NCI-H1105 (cell line): ENCODE measurements at regions not wholly inside any gene's neighbourhood (a gene's known extent, or its start where the extent isn't known, plus 50 kb on each side); places are given as distances from the start of the nearest gene placed in this dataset.
"Not testable (repeated sequence)": the region's sequence is repeated elsewhere in the genome, so short reads cannot be mapped to it uniquely, and the experiment has no call there.

Experiments
- DNase-seq: peaks from one replicate; lab custom pipeline; 2025; lab: John Stamatoyannopoulos, UW

DNA sequence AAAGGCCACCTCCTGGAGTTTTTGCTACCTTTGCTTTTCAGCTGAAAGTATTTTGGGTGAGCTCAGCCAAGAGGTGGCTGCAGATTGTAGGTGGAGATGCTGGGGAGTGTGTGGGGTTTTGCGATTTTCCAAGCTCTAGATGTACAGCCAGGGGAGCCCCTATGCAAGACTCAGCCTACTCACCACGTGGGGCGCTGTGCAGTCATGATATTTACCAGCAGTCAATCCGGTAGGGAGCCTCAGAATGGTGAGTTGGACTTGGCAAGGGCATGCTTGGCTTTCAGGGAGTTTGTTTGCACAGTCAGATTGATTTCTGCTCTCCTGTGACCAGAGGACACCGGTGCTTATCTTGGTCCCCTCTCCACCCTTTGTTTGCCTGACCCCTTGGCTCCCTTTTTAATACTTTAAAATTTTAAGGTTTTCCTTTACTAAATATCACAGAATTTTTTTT lies 175.3 kb downstream of the UTP18 start:
- peak; percentile 9 for DNase-seq

DNA sequence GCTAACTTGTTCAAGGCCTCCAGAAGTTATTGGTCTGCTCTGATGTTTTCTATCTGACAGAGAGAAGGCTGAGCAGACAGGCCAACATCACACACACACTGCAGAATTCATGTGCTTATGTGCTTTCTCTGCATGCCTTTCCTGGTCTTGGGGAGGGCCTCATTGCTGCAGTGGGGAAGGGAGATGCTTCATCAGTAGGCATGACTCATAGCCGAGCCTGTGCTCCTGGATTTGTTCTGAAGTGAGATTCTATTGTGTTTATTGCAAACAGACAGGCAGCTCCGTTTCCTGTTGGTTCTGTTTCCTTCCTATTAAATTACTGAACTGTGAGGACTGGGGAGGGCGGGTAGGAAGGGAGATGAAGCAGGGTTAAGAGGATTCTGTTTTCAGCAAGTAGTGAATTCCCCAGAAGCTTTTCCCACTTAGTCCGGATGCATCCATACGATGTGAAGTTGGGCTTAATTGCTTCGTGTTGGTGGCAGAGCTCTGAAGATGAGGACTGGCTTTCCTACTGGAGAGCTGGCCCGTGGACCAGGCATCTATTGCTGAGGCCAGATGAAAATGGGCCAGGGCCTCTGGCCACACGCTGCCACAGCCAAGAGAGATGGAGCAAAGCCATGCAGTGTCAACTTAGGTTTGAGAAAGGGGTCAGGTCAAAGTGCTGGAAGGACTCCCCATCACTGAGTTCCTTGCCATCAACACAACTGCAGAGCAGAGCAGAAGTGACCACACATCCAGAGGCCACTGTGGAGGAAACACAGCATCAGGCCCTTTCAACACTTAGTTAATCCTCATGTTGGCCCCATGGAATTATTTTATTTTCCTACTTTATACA lies 179.3 kb downstream of the UTP18 start:
- no peak for DNase-seq

DNA sequence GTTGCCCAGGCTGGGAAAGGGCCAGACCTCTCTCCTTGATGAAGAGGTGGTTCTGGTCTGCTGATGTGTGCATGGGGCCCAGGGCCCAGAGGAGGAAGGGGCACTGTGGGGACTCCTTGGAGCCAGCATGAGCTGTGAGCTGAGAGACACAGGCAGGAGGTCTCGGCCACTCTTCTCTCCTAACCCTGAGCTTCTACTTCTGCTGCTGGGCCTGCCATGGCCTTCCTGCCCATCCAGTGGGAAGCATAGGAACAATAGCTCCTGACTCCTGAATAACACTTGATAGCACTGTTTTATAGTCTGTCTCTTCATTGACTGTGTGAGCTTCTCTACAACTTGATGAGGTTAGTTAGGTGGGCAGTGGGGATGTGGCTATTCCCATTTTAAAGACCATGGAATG lies 181.1 kb downstream of the UTP18 start:
- no peak for DNase-seq

DNA sequence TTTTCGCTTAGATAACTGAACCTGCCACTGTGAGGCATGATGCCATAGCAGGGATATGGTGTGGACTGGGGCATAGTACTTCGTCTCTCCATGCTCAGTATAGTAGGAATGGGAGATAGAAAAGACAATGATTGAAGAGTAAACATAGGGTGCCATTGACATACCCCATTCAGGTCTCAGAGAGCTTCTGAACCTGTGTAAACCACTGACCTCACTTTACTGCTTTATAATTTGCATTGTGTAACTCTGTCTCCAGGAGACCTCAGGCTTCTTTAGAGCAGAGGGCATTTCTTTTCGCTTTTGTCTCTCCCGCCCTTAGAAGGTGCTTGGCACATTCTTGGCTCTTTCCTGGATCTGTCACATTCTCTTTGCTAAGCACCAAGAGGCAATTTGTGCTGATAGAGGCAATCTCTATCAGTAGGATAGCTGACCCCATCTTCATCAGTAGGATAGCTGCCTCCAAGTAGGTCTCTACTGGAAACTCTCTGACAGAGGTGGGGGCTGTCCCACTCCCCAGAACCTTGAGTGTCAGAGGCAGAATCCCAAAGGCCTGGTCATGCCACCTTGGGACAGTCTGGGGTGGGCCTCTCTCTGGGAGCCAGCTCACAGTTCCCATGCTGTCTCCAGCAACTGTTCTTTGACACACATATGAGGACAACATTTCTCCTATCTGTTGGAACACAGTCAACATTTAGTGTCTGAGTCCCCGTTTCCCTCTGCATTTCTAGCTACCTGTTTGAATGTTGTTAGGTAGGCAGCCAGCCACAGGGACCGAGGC lies 181.9 kb downstream of the UTP18 start:
- DNase-seq, result no peak

DNA sequence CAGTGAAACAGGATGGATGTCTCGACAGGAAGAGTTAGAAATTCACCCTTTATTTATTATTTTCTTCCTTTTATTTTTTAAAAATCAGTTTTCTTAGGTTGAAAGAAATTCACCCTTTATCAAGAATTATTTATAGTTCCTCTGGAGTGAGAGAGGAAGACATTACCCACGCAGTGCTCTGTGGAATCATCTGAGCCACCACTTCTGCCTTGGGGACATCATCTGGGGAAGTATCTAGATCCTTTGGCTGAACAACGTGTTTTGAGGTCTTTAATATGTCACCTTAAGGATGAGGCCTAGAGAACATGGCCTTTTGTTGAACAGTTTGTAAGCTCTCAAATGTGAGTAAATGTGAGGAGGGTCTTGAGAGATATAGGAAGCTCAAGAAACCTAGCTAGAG lies 183.3 kb downstream of the UTP18 start:
- no peak for DNase-seq

DNA sequence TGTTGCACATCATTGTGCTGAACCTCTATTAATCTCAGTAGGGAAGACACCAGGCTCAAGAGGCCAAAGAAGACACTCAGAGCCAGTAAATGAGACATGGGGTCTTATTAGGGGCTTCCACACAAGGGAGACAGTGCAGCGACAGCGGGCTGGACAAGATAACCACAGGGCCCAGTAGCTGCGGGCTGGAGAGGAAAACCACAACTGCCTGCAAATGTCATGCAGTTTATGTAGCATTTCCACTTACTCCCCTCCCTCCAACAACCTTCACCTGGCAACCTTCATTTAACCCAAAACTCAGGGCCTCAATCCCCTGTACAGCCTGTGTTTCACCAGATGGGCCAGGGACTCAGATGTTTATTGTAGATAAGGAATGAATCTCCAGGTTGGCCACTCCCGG lies 185.6 kb downstream of the UTP18 start:
- no peak for DNase-seq

DNA sequence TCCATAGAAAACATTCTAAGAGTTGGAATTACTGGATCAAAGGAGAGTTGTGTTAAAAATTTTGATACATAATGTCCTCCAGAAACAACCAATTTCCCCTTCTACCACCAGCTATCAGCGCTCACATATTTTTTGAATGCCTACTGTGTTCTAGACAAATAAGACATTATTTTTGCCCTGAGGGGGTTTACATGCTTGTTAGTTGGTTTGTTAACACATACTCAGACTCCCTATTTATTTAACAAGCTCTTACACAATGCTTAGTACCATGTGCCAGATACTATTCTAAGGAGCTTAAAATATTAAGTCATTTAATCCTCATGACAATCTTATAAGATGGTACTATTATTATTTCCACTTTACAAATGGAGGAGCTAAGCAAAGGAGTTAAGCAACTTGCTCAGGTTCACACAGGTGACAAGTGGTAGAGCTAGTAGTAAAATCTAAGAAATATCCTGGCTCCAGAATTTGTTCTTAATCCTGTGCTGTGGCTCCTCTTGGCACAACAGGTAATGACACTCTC lies 194.2 kb downstream of the UTP18 start:
- DNase-seq, result no peak

DNA sequence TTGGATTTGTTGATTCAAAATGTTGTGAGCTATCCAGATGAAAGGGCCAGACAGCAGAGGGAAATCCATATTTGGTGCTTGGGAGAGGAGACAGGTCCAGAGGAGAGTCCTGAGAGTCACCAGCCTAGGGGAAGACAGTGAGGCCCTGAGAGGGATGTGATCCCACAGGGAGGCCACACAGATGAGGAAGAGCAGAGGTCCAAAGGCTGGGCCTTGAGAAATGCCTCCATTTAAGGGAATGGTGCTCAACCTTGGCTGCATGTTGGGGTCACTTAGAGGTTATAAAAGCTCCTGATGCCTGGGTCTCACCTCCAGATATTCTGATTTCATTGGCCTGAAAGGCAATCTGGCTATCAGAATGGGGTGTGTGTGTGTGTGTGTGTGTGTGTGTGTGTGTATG lies 194.9 kb downstream of the UTP18 start:
- no peak for DNase-seq

DNA sequence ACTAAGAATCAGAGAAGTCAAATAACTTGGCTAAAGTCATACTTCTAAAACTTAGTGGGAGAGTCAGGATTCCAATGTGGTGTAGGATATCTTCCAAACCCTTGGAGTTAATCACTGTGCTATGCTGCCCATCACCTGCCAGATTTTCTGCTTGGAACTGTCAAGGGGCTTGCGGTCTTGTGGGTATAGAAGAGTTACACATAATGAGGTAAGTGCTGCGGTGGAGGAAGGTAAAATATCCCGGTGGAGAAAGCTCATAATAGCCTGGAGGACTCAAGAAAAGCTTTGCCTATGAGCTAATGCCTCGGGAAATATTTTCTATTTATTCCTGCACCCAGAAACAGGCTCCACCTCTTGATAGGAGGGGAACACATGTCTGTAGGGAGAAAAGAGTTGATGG lies 195.6 kb downstream of the UTP18 start:
- DNase-seq, result no peak

DNA sequence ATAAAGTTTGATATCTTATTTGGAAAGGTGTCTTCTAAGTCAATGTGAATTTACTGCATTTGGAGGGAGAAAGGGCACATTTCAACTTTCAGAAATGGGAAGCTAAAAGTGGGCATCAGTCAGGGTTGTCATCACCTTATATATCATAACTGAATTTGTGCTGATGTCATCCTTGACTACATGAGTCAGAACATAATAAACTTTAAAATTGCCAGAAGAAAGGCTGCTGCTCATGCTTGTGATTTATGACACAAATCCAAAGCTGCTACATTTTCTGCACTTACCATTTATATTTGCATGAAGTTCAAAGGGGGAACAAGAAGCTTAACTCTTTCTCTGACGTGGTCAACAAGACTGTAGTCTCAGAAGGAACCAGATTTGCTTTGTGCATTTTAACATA lies 196.6 kb downstream of the UTP18 start:
- no peak for DNase-seq

DNA sequence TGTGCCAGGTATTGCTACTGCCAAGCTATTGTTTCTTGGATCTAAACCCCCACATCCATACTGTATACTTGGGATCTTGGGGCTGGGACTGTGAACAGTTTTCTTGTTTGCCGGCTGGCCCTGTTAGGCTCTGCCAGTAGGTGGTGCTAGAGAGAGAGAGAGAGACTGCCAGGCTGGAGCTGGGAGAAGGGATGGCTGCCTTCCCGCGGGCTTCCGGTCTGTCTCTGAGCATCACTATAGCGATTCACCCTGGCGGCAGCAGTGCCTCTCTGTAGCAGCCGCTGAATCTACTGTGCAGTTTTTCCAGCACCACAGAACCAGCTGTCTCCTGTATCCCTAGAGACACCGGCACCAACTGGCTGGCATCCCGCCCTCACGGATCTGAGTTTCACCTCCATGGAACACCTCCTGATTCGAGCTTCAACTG lies 201.2 kb downstream of the UTP18 start:
- peak; percentile 50 for DNase-seq

DNA sequence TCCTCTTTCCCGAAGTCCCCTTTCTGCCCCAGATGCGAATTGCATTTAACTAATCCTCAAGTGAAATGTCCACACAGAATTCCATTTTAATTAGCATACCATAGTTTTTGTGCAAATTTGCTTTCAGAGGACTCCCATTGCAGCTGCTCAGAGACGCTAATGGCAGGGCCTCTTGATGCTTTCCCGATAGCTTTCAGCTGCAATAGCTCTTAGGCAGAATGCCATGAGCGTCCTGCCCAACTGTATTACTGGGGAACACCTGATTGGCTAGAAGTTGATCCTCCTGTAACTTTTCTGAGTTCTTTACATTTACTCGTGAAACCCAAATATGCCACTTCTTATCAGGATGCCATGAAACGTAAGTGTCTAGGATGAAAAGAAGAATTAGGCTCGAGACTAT lies 203.0 kb downstream of the UTP18 start:
- no peak for DNase-seq

DNA sequence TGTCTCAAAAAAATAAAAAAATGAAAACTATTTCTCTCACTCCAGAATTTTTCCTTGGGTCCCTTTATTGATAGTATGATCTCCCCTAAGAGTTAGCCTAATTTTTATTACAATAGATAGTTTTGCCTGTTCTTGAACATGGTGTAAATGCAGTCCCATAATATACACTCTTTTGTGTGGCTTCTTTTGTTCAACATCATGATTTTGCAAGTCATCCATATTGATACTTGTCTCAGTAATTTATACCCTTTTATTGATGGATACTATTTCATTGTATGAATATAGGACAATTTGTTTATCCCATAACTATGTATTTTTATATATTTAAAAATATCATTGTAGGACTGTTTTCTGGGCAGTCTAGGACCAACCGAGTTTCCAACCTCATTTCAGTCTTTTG lies 207.0 kb downstream of the UTP18 start:
- DNase-seq, result no peak

DNA sequence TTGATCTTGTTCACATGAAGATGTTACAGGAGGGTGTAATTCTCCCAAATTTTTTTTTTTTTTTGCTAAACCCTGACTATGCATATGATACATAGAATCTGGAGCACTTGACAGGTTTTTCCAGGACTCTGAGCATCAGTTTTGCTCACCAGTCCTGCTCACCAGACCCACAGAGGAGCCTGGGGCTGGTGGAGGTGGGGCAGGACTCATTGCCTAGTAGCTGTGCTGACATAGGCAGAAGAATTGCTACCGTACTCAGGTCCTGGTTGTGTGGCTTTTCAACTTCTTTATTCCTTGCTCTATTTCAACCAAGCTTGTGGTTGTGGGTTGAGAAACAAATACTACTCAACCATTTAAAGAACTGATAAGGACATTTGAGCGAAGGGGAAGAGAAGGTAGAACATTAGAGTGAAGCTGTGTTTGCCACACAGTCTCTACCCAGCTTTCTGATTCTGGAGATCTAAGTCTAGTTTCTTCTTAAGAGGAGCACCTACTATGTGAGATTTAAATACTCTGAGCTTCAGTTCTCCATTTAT lies 212.4 kb downstream of the UTP18 start:
- DNase-seq, result no peak

DNA sequence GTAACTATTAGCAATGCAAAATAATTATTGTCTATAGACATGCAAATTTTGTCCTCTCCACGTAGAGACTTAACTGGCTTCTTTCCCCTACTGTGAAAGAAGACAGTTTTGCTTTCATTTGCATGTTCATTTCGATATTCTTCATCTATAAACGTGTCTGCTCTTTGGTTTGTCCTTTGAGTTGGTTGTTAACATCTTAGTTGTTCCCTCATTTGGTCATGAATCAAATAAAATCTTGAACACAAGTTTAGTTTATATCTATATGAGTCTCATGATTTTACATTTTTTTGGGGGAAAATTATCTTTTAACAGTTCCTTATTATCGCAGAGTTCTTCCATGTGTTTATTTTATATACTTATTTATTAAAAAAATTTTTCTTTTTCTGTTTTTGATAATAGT lies 214.4 kb downstream of the UTP18 start:
- no peak for DNase-seq

DNA sequence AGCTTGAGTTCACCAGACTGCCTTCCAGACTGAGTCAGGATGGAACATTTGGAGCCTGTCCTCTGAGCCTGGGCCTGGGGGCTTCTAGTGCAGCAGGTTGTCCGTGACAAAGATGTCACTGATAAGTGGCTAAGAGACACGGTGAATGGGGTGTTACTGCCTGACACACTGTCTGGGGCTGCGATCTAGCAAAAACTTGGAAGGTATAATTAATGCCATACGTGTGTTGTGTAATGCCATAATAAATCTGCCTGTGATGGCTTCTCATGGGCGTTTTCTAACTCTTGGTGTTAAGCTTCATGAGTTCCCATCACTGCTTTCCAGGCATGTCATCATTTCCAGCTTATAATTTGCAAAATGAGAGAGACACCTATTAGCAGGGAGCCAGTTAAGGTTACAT lies 215.4 kb downstream of the UTP18 start:
- DNase-seq, result no peak

DNA sequence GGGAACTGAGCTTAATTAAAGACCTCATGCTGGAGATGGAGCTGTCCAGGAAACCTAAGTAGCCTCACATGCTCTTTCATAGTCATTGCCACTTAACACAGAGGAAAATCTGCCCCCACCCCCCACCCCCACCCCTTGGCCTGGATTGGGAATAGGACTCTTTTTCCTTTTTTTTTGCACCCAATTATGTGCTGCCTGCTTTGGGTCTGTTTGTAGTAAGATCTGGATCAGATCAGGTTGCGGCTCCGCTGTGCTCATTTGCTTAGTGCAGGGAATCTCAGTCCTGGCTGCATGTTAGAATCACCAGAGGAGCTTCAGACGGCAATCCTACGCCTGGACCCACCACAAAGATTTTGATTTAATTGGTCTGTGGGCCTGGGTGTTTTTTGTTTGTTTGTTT lies 219.0 kb downstream of the UTP18 start:
- DNase-seq, result no peak

DNA sequence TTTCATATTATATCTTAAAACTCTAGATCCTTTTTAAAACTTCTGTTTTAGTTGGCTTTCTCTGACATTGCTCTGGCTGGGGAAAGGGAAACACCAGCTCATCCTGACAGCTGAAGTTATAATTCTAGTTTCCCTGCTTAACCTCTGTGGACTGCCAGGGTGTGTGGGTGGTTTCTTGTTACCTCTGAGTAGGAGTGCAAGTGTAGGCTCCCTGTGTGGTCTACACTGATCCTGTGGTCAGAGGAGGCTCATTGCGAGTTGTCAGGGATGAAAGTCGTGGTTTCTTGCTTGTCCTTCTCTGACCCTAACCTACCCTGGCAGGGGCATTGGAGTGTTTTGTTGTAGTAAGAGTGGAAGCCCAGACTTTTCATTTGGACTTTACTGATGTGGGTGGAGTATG lies 221.0 kb downstream of the UTP18 start:
- DNase-seq, result no peak

DNA sequence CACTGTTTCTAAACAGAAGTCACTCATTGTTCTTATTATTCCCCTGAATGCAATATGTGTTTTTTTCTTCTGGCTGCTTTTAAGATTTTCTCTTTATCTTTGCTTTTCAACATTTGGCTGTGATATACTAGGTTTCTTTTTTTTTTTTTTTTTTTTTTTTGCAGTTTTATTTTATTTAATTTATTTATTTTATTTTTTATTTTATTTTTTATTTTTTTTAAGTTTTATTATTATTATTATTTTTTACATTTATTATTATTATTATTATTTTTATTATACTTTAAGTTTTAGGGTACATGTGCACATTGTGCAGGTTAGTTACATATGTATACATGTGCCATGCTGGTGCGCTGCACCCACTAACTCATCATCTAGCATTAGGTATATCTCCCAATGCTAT lies 221.9 kb downstream of the UTP18 start:
- DNase-seq, result not testable (repeated sequence)

DNA sequence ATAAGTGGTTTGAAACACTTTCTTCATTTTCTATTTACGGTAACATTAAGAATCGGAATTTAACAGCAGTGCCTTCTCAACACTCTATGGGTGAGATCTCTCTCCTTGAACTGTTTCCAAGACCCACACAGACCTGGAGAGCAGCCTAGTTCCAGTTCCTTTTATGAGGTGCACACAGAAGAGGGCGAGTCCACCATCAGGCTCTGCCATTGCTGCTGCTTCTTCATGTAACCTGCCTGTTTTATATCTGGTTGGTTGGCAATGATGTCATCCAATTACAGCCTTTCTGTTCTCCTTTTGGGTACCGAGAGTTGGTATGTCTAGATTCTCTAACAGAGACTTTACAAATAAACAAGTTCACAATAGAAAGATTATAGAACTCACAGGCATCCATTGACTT lies 225.7 kb downstream of the UTP18 start:
- no peak for DNase-seq

DNA sequence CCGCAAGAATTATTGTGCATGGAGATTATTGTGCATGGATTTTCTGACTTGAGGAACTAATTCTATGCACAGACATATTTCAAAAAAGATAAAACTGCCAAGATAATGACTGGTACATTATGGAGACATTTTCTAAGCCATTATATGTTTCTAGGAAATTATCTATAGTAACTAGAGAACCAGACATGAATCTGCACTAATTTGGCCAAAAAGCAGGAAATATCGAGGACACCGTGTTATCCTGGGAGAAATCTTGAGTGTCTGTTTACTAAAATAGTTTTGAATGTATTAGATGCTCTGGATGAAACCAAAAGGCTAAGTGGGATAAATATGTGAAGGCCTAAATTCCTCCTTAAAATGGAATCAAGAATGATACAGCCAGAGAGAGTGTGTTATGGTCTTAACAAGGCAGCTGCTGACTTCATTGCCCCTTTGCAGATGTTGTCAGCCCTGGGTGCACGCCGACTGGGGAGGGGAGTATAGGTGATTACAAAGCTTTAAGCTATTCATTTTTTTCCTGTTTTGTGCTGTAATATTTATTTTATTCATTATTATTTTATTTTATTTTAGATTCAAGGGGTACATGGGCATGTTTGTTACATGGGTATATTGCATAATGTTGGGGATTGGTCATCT lies 226.7 kb downstream of the UTP18 start:
- no peak for DNase-seq

DNA sequence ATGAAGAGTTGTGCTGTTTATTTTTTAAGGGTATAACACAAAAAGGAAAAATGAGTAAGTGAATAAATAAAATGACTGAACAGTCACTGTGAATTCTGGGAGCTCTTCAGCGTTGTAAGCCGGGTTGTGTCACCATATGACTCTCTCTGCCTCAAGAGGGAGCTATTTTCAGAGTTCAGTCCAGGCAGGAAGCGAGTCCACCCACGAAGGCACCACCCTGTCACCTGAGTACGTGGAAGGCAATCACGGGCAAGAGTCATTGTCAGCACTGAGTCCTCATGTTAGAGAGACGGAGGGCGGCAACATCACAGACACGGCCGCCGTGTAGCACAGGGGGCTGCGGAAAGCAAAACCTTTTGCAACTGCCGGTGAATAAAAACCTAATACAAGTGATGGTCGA lies 227.6 kb downstream of the UTP18 start:
- DNase-seq, result no peak
